SH-SY5Y (cell line): ENCODE measurements at regions not wholly inside any gene's neighbourhood (a gene's known extent, or its start where the extent isn't known, plus 50 kb on each side); places are given as distances from the start of the nearest gene placed in this dataset.

Experiments used
- GATA2 ChIP-seq: IDR thresholded peaks from 2 replicates; pipeline ENCODE4 v1.6.1; 2011; ENCODE audit warnings: mild to moderate bottlenecking, low read depth, low read length
- GATA3 ChIP-seq: IDR thresholded peaks from 2 replicates; pipeline ENCODE4 v1.6.1; 2011; ENCODE audit warnings: low read depth, mild to moderate bottlenecking, low read length, moderate library complexity

DNA sequence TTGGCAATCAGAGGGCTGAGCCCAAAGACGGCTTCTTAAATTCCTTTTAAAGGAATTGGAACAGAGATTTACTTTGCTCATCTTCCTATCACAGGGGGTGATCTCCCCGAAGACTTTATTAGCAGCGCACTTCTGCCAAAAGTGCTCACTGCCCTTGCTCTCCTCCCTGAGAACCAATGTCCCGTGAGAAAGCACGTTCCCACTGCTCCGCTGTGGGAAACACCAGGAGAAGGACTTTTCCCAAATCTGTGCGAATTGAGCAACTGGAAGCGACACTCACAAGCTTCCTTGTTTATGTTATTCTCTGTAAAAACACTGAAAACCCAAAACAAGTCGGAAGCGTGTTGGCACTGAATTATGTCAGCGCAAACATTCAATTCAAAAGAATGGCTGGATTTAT, 670.8 kb upstream of the NR2F2 start:
- TF ChIP-seq GATA3 = no peak

DNA sequence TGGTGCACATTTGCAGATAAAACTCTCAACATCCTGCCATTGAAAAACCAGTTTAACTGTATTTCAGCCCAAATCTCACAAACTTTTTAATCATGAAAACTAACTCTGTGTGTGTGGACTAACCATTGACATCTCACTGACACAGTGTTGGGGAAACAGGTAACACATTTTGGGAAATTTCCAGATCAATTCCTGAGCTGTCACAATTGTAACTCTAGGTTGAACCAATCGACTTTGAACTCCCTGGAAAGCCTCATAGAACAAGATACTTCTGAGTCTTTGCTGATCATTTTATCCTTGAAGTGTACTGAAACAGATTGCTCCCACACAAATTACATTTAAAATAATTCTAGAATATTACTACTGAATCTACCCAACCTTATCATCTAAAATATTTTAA, 667.9 kb upstream of the NR2F2 start:
- TF ChIP-seq GATA3 (no peak), GATA2 (no peak)

DNA sequence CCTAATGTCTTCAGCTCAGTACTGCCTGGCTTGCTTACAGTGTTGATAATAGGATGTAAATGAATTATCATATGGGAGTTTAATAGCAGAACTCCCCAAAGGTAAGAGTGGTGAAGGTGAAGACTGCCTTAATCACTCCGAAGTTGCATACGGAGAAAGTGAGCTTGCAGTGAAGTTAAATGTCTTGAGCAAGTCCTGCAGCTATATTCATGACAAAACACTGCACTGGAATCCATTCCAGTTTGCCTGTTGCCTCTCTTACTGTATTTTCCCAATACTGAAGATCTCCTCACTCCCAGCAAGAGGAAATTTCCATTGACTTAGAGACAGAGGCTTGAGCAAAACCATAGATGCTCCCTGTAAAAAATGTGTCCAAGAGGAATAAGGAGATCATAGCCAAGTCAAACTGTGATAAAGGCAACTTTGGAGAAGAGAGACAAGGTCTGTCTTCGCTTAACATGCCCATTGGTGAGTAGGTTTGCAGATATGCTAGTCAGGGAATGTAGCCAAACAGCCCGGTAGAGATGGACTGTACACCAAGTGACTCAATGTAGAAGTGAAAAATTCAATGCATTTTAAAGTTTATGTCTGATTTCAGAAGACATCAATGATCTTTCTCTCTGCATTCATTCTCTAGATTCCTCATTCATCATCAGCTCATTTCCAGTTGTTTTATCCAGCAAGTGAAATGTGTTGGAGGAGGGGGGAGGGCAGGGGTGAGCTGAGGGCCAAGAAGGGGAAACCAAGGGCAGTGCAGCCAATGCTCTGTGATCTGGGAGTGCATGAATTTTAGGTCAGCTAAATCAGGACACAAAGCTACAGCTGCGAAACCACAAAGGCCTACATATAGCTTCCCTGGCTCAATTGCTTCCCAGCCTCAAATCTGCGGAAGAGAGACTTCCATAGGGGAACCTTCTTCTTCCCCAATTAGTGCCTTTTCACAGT, 667.1 kb upstream of the NR2F2 start:
- TF ChIP-seq GATA3 (no peak), GATA2 (no peak)

DNA sequence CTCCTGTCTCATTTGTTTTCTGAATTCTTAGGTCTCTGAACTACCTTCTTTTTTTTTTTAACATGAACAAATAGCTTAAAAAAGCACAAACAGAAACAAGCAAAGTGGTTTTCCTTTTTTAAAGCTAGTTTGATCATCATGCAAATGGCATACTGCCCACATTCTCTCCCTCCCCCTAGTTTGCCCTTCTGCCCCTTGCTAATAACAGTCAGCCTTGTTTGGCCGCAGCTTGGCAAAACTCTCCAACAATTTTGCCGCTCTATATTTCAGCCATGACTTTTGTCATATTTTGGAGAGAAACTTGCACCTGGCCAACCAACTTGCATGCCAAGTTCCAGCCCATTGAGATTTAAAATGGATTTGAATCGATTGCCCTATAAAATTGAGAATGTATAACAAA, 666.0 kb upstream of the NR2F2 start:
- TF ChIP-seq GATA2 (no peak), GATA3 (no peak)

DNA sequence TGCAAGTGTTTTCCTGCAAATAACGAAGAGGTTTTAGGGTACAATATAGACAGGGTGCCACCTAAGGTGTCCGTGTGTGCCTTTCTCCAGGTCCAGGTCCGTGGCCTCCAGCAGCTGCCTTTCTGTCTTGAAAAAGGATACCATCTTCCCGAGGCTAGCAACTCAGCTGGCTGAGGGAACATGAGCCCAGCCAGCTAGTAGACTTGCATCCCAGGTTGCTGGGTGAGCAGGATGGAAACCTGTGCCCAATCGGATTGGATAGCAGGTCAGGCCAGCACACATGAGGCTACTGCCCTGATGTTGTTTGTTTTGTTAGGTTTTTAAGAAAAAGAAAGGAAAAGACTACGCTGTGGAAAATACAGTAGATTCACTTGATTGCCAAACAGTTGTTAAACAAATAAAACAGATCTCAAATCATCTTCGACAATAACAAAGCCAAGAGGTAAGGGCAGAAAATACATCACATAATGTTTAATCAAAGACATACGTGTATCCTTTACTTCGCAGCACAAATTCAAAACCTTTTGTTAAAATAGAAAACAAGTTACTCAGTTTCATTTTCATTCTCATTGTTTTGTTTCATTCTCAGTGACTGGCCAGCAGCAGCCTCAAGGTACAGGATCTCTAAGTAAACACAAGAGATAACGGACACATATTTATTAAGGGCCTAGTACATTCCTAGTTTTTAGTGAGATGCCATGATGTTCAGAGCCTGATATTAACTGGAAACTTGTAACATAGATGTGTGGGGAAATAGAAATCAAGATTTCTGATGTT, 661.2 kb upstream of the NR2F2 start:
- TF ChIP-seq GATA3 (no peak), GATA2 (no peak)

DNA sequence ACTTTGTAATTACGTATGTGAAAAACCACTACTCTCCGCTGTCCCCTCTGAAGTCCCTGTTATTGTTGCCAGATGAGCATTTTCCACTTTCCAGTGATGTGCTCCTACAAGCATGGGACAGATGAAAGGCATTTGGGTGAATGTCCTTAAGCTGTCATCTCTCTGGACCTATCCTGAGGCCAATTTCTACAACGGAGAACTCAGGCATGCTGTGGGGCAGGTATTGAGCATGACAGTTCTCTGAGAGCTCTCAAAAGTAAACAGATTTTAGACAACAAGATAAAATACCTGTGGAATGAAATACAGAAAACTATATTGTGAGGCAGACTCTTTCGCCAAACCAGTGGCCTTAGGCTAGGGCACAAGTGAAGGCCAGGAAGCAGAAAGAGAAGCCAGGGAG, 656.5 kb upstream of the NR2F2 start:
- no peak for TF ChIP-seq GATA2
- no peak for TF ChIP-seq GATA3

DNA sequence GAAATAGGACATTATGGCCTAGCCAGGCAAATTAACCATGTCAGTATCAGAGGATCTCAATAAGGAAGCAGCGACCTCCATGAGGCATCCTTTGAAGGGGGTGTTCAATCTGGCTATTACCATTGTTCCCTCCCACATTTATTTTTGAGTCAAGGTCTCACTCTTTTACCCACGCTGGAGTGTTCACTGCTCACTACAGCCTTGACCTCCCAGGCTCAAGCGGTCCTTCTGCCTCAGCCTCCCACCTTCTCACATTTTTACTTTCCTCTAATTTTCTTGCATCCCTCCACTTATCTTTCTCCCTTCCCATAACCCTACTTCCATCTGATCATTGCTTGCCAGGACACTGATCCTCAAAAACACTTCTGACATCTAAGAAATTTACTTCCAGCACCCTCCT, 654.0 kb upstream of the NR2F2 start:
- TF ChIP-seq GATA3 = no peak
- no peak for TF ChIP-seq GATA2

DNA sequence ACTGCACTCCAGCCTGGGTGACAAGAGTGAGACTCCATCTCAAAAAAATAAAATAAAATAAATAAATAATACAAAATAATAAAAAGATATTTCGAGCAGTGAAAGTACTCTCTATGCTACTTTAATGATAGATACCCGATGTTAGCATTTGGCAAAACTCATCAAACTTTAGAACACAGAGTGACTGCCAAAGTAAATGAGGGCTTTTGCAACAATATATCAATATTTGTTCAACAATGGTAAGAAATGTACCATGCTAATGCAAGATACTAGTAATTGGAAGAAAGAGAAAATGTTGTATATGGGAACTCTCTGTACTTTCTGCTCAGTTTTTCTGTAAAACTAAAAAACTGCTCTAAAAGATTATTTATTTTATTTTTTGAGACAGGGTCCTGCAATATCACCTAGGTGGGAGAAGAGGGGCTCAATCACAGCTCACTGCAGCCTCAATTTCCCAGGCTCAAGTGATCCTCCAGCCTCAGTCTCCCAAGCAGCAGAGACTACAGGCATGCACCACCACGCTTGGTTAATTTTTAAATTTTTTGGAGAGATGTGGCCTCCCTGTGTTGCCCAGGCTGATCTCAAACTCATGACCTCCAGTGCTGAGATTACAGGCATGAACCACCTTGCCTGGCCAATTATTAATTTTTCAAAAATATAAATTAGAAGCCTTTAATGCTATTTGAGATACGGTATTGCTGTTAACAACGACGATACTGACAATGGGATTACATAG, 650.5 kb upstream of the NR2F2 start:
- TF ChIP-seq GATA3 = no peak
- TF ChIP-seq GATA2 = no peak

DNA sequence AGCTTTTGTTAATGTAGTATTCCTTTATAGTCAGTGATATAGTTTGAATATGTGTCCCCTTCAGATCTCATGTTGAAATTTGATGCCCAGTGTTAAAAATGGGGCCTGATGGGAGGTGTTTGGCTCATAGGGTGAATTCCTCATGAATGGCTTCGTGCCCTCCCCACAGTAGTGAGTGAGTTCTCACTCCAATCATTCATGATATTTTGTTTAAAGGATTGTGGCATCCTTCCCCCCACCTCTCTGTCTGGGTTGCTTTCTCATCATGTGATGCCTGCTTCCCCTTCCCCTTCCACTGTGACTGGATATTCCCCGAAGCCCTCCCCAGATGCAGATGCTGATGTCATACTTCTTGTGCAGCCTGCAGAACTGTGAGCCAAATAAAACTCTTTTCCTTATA, 649.8 kb upstream of the NR2F2 start:
- no peak for TF ChIP-seq GATA2
- TF ChIP-seq GATA3 = no peak

DNA sequence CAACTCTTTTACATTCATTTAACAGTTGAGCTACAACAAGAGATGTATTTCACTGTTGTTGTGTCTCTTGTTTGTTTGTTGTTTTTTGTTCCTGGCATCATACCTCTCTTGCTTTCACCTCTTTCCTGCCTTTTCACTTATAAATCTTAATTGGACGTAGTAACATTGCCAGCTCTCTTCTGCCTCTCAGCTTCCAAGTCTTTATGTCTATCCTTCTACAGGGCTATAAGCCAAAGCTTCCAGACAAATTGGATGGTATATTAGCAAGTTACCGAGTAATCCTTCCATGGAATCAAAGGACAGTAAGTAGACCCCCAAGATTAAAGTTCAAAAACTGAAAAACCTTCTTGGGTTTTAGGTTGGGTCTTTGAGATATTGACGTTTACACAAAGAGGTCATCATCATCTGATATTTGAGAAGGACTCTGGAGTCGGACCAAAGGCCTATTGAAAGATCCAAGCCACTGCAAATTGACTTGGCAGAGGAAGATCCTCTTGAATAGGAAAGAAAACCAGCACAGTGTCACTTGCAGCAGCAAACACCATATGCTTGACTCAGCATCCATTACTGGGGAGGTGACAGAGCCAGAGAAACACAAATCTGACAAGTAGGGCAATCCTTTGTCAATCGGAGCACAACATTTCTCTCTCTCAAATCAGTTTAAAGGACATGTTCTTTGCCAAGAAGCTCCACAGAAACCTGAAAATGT, 648.5 kb upstream of the NR2F2 start:
- TF ChIP-seq GATA2 (no peak), GATA3 (no peak)

DNA sequence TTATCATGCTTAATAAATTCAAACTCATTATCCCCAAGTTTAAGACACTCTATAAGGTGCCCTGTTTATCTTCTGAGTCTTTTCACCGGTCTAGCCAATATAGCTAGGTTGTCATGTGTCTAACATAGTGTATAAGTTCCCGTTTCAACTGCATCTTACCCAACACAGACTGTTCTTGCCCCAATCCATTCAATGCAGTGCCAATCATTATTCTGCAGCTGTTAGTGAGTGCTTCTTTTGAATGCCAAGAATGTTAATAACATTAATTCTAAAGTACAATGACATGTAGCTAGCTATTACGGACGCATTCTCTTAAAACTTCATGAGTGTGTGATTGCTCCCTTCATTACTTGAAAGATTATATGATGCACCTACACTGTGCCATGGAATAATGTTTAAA, 646.4 kb upstream of the NR2F2 start:
- TF ChIP-seq GATA3 (no peak), GATA2 (no peak)

DNA sequence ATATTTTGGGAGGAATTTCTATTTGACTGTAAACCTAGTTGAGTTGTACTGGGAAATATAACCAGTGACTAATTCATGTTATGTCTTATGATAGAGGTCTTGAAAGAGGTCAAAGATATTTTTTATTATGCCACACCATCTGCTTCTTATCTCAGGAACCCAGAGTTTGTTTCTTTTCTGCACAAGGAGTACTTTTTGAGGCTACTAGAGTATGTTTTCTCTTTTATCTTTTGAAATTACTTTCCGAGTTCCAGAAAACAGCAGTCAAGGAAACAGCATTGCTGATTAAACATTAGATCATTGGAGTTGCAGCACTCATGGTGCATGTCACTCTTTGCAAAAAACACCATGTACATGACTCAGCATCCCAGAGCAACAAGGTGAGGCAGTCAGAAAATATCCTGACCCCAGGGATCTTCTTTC, 645.8 kb upstream of the NR2F2 start:
- TF ChIP-seq GATA2 (no peak), GATA3 (no peak)

DNA sequence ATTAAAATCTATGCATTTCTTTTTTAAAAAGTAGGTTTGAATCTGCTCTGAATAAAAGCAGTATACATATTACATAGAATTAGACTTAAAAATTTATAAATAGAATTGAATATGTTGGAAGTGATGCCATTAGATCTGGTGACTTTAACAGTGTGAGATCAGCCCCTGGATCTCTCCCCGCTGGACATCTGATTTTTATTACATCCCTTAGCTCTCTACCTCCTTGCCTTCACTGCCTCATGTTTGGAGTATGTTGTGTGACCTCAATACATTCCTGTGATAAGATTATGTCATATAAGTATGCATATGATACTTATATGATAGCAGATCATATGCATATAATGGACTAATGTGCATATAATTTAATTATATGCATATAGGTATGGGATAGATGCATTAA, 643.4 kb upstream of the NR2F2 start:
- TF ChIP-seq GATA3 = no peak
- TF ChIP-seq GATA2 = no peak

DNA sequence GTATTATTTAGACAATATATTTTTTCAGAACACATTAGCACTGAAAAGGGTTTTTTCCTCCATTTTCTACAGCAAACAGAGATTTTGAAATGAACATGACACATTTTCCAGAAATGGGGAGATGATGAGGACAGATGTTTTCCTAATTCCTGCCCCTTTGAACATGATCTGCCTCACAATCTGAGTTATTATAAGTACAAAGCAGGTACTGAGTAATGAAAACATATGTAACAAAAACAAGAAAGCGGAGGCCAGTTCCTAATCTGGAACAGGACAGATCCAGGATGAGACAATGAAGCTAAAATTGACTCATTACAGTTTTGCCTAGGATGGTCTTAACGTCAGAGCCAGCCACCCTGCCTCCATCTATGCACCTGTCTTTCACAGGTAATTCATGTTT, 642.8 kb upstream of the NR2F2 start:
- no peak for TF ChIP-seq GATA2
- no peak for TF ChIP-seq GATA3
